Heart left ventricle (tissue), 16 donors: ENCODE measurements at regions not wholly inside any gene's neighbourhood (a gene's known extent, or its start where the extent isn't known, plus 50 kb on each side); places are given as distances from the start of the nearest gene placed in this dataset.

Source experiments
- ATAC-seq, 4 donors: fragments of 200-7000 bp; cut with Tn5 transposase; one replicate each; pipeline ENCODE4 v1.9.1; 2020 to 2022; ENCODE audit warnings: moderate library complexity in 4 of 4, mild to moderate bottlenecking in 3 of 4, moderate number of reproducible peaks in 1 of 4
- DNase-seq, 5 donors: peaks; one replicate each; pipeline ENCODE4 v3.0.0-alpha.2; 2020
- H3K27ac ChIP-seq, 12 donors: fragments of 200-600 bp; sonication (generic) in 4 of 12; one replicate each; pipeline versions ENCODE4 v1.5.0 to v1.8.0; 2016 to 2022; ENCODE audit warnings: mild to moderate bottlenecking in 2 of 12
- H3K27me3 ChIP-seq, 9 donors: fragments of 200-600 bp; sonication (generic) in 2 of 9; one replicate each; pipeline versions ENCODE4 v1.5.1 to v1.8.0; 2016 to 2022; ENCODE audit warnings: mild to moderate bottlenecking in 3 of 9
- H3K36me3 ChIP-seq, 9 donors: fragments of 200-600 bp; sonication (generic) in 2 of 9; one replicate each; pipeline versions ENCODE4 v1.5.0 to v1.8.0; 2018 to 2022; ENCODE audit warnings: mild to moderate bottlenecking in 2 of 9
- H3K4me1 ChIP-seq, 12 donors: fragments of 200-600 bp; sonication (generic) in 4 of 12; one replicate each; pipeline versions ENCODE4 v1.5.0 to v1.8.0; 2016 to 2022; ENCODE audit warnings: mild to moderate bottlenecking in 3 of 12
- H3K4me3 ChIP-seq, 12 donors: fragments of 200-600 bp; sonication (generic) in 4 of 12; one replicate each; pipeline versions ENCODE4 v1.5.0 to v1.8.0; 2017 to 2022; ENCODE audit warnings: mild to moderate bottlenecking in 9 of 12, moderate library complexity in 4 of 12
- H3K9me3 ChIP-seq, 12 donors: fragments of 200-600 bp; sonication (generic) in 4 of 12; one replicate each; pipeline versions ENCODE4 v1.5.0 to v1.8.0; 2016 to 2022; ENCODE audit warnings: mild to moderate bottlenecking in 1 of 12
- POLR2A ChIP-seq, 2 donors: fragments of 450-650 bp; IDR thresholded peaks; one replicate each; pipeline ENCODE4 v1.6.1; 2017; ENCODE audit warnings: antibody characterized with exemption in 2 of 2, mild to moderate bottlenecking in 2 of 2, moderate library complexity in 2 of 2
- WGBS, 4 donors: extraction: QIAGEN DNeasy Blood & Tissue Kit in 2 of 4; methylation state at CpG; one replicate each; pipeline versions ENCODE4 v1.1.5 to v1.1.7; 2013 to 2018; 5-methylcytosine and 5-hydroxymethylcytosine counted together
- intact Hi-C, 10 donors: fragments of 100-400 bp; cut with DNase I; formaldehyde crosslinking; loops; one replicate each; pipeline versions ENCODE4 v1.11.1 to v1.14.2; 2022
- TF ChIP-seq, protein P1 (sequence below), 12 donors: fragments of 200-600 bp; sonication (generic) in 4 of 12; IDR thresholded peaks; one replicate each; pipeline versions ENCODE4 v1.5.0 to v1.8.0; 2018 to 2022; ENCODE audit warnings: antibody characterized with exemption in 12 of 12, mild to moderate bottlenecking in 5 of 12
- donor health status: ischemic (EF 13 %, LVEDD 7.1; RV severe dilation, severe dysfunction).
- donor health status: healthy with polysubstance abuse.
- donor health status: DM: no; HTN: yes; CAD: no.
- donor health status: DM: no; HTN: no; CAD: no.
- donor health status: ischemic (EF 25% LVEDD 6.9; RV normal size, moderate dysfunction).
- donor health status: ischemic (EF 25% LVEDD 5.7; RV mildly dilated, moderate dysfunction).
- donor health status: healthy.
- donor health status: DM: yes; HTN: yes; CAD: no.
- donor health status: ischemic (EF 35%, LVEDD 5.7; RV mildly dilated, moderate dysfunction).
- donor health status: nonischemic (EF 11% LVEDD 7.7; RV severe dilation, severe dysfunction).
- donor health status: DM: yes; HTN: yes; CAD: no.
- donor health status: PGD.
- donor health status: ischemic (EF 29% LVEDD 5.4; RV normal size, mild dysfunction).
- donor health status: nonischemic (EF 23%, LVEDD 6.1; RV moderate dilation, normal function).

DNA sequence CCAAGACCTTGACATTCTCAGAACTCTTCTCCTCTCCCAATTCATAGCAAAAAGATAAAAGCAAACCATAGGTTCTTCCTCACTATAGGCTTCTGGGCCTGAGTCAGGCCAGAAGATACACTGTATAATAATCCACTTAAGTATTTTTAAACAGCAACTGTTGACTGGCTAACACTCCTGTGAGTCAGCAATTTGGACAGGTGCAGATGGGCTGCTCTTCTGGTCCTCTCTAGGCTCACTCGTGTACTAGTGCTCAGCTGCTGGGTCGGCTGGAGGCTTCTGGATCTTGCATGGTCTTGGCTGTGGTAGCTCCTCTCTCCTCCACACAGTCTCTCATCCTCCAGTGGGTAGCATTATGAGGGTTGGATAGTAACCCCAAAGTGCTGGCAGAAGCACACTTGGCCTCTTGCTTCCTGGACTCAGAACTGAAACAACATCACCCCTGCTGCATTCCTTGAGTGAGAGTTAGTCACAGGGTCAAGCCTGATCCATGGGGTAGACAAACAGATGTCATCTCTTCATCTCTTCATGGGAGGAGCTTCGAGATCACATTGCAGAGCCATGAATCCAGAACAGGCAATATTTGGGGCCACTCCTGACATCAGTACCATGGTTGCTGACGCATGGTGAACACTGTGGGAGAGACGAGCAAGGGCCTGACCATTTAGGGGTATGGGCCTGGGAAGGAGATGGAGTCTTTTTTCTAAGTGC lies 86.9 kb downstream of the C6orf118 start:
- H3K4me1 ChIP-seq, result no peaks in the 10 kb centered on the region
- WGBS, 4 donors, result 83 to 90% (median 86%) methylated on average over 5 of the region's 5 CpGs
- no peak for ATAC-seq
- no peak overlapping the region for H3K27ac ChIP-seq
- no peaks in the 10 kb centered on the region for H3K27me3 ChIP-seq
- no peak for DNase-seq
- no peak overlapping the region for H3K4me3 ChIP-seq
- no peaks in the 10 kb centered on the region for H3K9me3 ChIP-seq
- intact Hi-C loops, result no loop called here
- TF ChIP-seq POLR2A (IDR thresholded peaks at IDR 0.05), result no peak
- TF ChIP-seq, protein P1, sequence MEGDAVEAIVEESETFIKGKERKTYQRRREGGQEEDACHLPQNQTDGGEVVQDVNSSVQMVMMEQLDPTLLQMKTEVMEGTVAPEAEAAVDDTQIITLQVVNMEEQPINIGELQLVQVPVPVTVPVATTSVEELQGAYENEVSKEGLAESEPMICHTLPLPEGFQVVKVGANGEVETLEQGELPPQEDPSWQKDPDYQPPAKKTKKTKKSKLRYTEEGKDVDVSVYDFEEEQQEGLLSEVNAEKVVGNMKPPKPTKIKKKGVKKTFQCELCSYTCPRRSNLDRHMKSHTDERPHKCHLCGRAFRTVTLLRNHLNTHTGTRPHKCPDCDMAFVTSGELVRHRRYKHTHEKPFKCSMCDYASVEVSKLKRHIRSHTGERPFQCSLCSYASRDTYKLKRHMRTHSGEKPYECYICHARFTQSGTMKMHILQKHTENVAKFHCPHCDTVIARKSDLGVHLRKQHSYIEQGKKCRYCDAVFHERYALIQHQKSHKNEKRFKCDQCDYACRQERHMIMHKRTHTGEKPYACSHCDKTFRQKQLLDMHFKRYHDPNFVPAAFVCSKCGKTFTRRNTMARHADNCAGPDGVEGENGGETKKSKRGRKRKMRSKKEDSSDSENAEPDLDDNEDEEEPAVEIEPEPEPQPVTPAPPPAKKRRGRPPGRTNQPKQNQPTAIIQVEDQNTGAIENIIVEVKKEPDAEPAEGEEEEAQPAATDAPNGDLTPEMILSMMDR (IDR thresholded peaks at IDR 0.05), result no peak
- no peaks in the 10 kb centered on the region for H3K36me3 ChIP-seq

GRCh38 chr6:165220045-165220444 lies 89.4 kb downstream of the C6orf118 start:
- WGBS, 4 donors, result 30 to 51% (median 38%) methylated on average over 5 of the region's 5 CpGs
- Histone ChIP-seq H3K36me3 (no peaks in the 10 kb centered on the region), H3K9me3 (no peaks in the 10 kb centered on the region), H3K27ac (no peak overlapping the region), H3K4me3 (no peak overlapping the region), H3K27me3 (no peaks in the 10 kb centered on the region), H3K4me1 (no peaks in the 10 kb centered on the region)
- TF ChIP-seq, protein P1 (IDR thresholded peaks at IDR 0.05), result no peak
- TF ChIP-seq POLR2A (IDR thresholded peaks at IDR 0.05), result no peak
- ATAC-seq (no peak), DNase-seq (no peak)
- intact Hi-C loops, result no loop called here

DNA sequence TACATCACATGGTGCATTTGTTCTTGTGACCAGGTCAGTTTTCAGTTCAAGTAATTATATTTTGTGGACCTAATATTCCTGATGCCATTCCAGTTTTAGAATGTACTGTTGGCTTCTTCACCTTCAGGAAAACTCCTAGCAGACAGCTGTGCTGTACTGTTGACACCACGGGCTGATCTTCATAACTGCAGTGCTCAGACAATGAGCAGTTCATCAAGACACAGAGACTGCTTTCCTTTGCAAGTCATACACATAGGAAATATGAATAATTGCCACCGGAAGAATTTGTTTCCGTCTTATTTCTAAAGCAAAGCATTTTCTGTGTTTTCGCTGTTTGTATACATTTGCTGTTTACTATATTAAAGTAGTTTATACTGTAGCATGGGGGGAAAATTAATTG lies 89.8 kb downstream of the C6orf118 start:
- no peak for DNase-seq
- no peak overlapping the region for H3K4me3 ChIP-seq
- intact Hi-C loops, result no loop called here
- 53 to 69% (median 64%) methylated on average over 4 of the region's 4 CpGs for WGBS, 4 donors
- no peaks in the 10 kb centered on the region for H3K27me3 ChIP-seq
- no peak for ATAC-seq
- H3K36me3 ChIP-seq, result no peaks in the 10 kb centered on the region
- TF ChIP-seq POLR2A (IDR thresholded peaks at IDR 0.05), result no peak
- TF ChIP-seq, protein P1 (IDR thresholded peaks at IDR 0.05), result no peak
- no peaks in the 10 kb centered on the region for H3K9me3 ChIP-seq
- no peaks in the 10 kb centered on the region for H3K4me1 ChIP-seq
- H3K27ac ChIP-seq, result no peak overlapping the region

DNA sequence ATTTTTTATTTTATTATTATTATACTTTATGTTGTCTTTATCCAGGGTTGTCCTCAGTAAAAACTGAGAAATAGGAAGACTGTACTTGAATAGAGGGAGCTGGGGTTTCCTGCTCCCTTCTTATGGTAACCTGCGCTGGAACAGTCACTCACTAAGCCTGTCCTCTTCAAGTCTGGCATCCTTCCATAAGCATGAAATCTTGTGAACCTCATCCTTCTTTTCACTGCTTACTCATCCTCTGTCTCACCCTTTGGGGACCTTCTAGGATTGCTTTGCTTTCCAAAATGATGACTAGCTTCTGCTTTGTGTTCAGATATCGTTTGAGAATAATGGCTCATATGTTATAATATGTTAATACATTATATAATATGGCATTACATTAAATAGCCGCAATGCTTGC lies 90.6 kb downstream of the C6orf118 start:
- Histone ChIP-seq H3K4me1 (no peaks in the 10 kb centered on the region), H3K4me3 (no peak overlapping the region), H3K36me3 (no peaks in the 10 kb centered on the region), H3K27ac (no peak overlapping the region), H3K9me3 (no peaks in the 10 kb centered on the region), H3K27me3 (no peaks in the 10 kb centered on the region)
- WGBS, 4 donors, result 54 to 71% (median 57%) methylated on average over 3 of the region's 3 CpGs
- TF ChIP-seq, protein P1 (IDR thresholded peaks at IDR 0.05), result no peak
- no peak for TF ChIP-seq POLR2A (IDR thresholded peaks at IDR 0.05)
- no peak for DNase-seq
- ATAC-seq, result no peak
- intact Hi-C loops, result no loop called here
